ENCODE measurements at regions not wholly inside any gene's neighbourhood (a gene's known extent, or its start where the extent isn't known, plus 50 kb on each side); places are given as distances from the start of the nearest gene placed in this dataset.

- intact Hi-C loops (cut with DNase I, micrococcal nuclease) = no loop called here
- Histone ChIP-seq H3K4me1 (ENCODE audit: low read depth) (no peaks in the 10 kb centered on the region), H3K4me3 (no peak overlapping the region), H3K9me3 (no peaks in the 10 kb centered on the region), H3K36me3 (ENCODE audit: low read depth) (no peaks in the 10 kb centered on the region)
- DNase-seq (no peak), ATAC-seq (peak; percentile 52)
- TF ChIP-seq CTCF (IDR thresholded peaks at IDR 0.05) = no peak
Measured at GRCh38 chr5:40046792-40047191, 622.0 kb upstream of the DAB2 start.

DNA sequence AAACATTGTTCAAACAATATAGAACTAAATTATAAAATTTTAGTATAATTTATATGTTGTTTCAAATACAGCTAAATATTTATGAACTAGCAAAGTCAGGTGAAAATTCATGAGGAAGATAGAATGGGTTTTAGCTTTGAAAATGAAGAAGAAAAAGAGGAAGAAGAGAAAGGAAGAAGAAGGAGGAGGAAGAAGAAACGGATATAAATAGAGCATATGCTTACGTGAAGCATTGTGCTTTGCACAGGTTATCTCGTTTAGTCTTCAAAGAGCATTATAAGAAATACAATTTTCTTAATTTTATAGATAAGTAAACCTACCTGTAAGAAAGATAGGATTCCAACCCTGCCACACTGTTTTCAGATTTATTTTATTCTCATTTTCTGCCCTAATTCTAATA, 620.6 kb upstream of the DAB2 start:
- H3K4me1 ChIP-seq (ENCODE audit: low read depth) = no peaks in the 10 kb centered on the region
- TF ChIP-seq CTCF (IDR thresholded peaks at IDR 0.05) = no peak
- ATAC-seq = no peak
- no peak overlapping the region for H3K4me3 ChIP-seq
- no peak for DNase-seq
- H3K36me3 ChIP-seq (ENCODE audit: low read depth) = no peaks in the 10 kb centered on the region
- H3K9me3 ChIP-seq = no peaks in the 10 kb centered on the region
- intact Hi-C loops (cut with DNase I, micrococcal nuclease) = no loop called here

GRCh38 chr5:40043916-40044315, 619.1 kb upstream of the DAB2 start:
- intact Hi-C loops (cut with DNase I, micrococcal nuclease) = no loop called here
- no peaks in the 10 kb centered on the region for H3K36me3 ChIP-seq (ENCODE audit: low read depth)
- no peak overlapping the region for H3K4me3 ChIP-seq
- H3K9me3 ChIP-seq = no peaks in the 10 kb centered on the region
- H3K4me1 ChIP-seq (ENCODE audit: low read depth) = no peaks in the 10 kb centered on the region
- peak; percentile 88 for ATAC-seq
- peak in 2 of 3 donors; percentile 48 to 63 for DNase-seq
- no peak for TF ChIP-seq CTCF (IDR thresholded peaks at IDR 0.05)

GRCh38 chr5:40041452-40041851, 616.7 kb upstream of the DAB2 start:
- ATAC-seq = no peak
- Histone ChIP-seq H3K36me3 (ENCODE audit: low read depth) (no peaks in the 10 kb centered on the region), H3K4me3 (no peak overlapping the region), H3K4me1 (ENCODE audit: low read depth) (no peaks in the 10 kb centered on the region), H3K9me3 (no peaks in the 10 kb centered on the region)
- TF ChIP-seq CTCF (IDR thresholded peaks at IDR 0.05) = no peak
- DNase-seq = no peak
- intact Hi-C loops (cut with DNase I, micrococcal nuclease) = no loop called here

GRCh38 chr5:40037713-40038112, 612.9 kb upstream of the DAB2 start:
- DNase-seq (no peak), ATAC-seq (peak; percentile 92)
- no peak overlapping the region for H3K4me3 ChIP-seq
- no peaks in the 10 kb centered on the region for H3K4me1 ChIP-seq (ENCODE audit: low read depth)
- H3K36me3 ChIP-seq (ENCODE audit: low read depth) = no peaks in the 10 kb centered on the region
- TF ChIP-seq CTCF (IDR thresholded peaks at IDR 0.05) = no peak
- intact Hi-C loops (cut with DNase I, micrococcal nuclease) = no loop called here
- H3K9me3 ChIP-seq = no peaks in the 10 kb centered on the region

DNA sequence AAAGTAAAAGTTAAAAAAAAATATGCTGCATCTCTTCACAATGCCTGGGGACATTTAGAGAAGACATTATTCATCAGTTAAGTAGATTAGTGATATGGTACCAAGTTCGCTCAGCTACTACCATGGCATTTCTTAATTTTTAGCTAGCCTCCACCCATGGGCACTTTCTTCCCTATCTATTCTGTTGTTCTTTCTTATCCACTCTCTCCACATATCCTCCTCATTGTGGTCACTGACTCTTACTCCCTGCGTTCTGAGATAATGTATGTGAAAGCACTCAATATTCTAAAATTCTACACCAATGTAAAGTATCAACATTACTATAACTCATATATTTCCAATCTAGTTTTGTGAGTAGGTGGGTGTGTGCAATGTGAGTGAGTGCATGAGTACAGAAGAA, 609.7 kb upstream of the DAB2 start:
- Histone ChIP-seq H3K9me3 (no peaks in the 10 kb centered on the region), H3K36me3 (ENCODE audit: low read depth) (no peaks in the 10 kb centered on the region), H3K4me3 (no peak overlapping the region), H3K4me1 (ENCODE audit: low read depth) (no peaks in the 10 kb centered on the region)
- TF ChIP-seq CTCF (IDR thresholded peaks at IDR 0.05) = no peak
- DNase-seq = no peak
- intact Hi-C loops (cut with DNase I, micrococcal nuclease) = no loop called here
- ATAC-seq = no peak
